HepG2 (cell line): ENCODE measurements at regions not wholly inside any gene's neighbourhood (a gene's known extent, or its start where the extent isn't known, plus 50 kb on each side); places are given as distances from the start of the nearest gene placed in this dataset.

ENCODE experiments used
- ATAC-seq: fragments of 200-7000 bp; cut with Tn5 transposase; 3 replicates; pipeline ENCODE4 v1.9.1; 2020; ENCODE audit warnings: mild to moderate bottlenecking, moderate library complexity
- BruUV-seq: library from RNA; stranded (reverse); fragments of 400-500 nt; replicated peaks from 2 replicates; lab custom pipeline; 2021; lab: Mats Ljungman, UMichigan
- CTCF ChIA-PET: fragments of 300-600 bp; formaldehyde crosslinking; extraction: SDS; loops from one replicate; lab custom pipeline; 2021; ENCODE audit warnings: low total read pairs, inconsistent platforms, low intra/inter-chr PET ratio; lab: Yijun Ruan, JAX
- POLR2A ChIA-PET: fragments of 350-600 bp; sonication (Branson Sonifier 250); formaldehyde crosslinking; loops from one replicate; lab custom pipeline; 2020; ENCODE audit warnings: antibody characterized with exemption, inconsistent platforms; lab: Yijun Ruan, JAX
- DNase-seq: peaks from one replicate; pipeline ENCODE4 v3.0.0-alpha.2; 2015; ENCODE audit warnings: low spot score
- FAIRE-seq: peaks from 3 replicates; lab custom pipeline; 2011; peaks lifted over from hg19 to GRCh38; lab: Jason Lieb, UNC
- H2AFZ ChIP-seq: one replicate; pipeline ENCODE4 v1.6.1; 2011; ENCODE audit warnings: low read length, inconsistent platforms
- H3K27ac ChIP-seq: fragments of 300-600 bp; 3 replicates; pipeline ENCODE4 v1.8.0; 2011; ENCODE audit warnings: mixed run types, mild to moderate bottlenecking, mixed read lengths, low read length, inconsistent platforms; ENCODE audit not compliant: insufficient read depth; ENCODE audit errors: extremely low read length
- H3K27me3 ChIP-seq, 2 experiments: fragments of 200-600 bp in 1 of 2; 2 replicates in 1 of 2; 3 replicates in 1 of 2; pipeline versions ENCODE4 v1.6.0 to v1.8.0; 2011; ENCODE audit warnings: low read length in 2 of 2, mild to moderate bottlenecking in 2 of 2, moderate library complexity in 2 of 2, inconsistent platforms in 1 of 2; ENCODE audit not compliant: insufficient read depth in 2 of 2, control insufficient read depth in 1 of 2
- H3K36me3 ChIP-seq, 2 experiments: fragments of 200-600 bp in 1 of 2; replicated peaks in 1 of 2; 2 replicates in 1 of 2; 3 replicates in 1 of 2; pipeline versions ENCODE4 v1.5.1 to v1.8.0; 2011; ENCODE audit warnings: low read length in 2 of 2, inconsistent platforms in 1 of 2; ENCODE audit not compliant: insufficient read depth in 2 of 2, control insufficient read depth in 1 of 2
- H3K4me1 ChIP-seq: 2 replicates; pipeline ENCODE4 v1.5.1; 2012; ENCODE audit warnings: low read length, inconsistent platforms; ENCODE audit not compliant: insufficient read depth
- H3K4me2 ChIP-seq: 2 replicates; pipeline ENCODE4 v1.6.0; 2011; ENCODE audit warnings: low read depth, low read length, inconsistent platforms
- H3K4me3 ChIP-seq, 3 experiments: fragments of 200-600 bp in 1 of 3; sonication (generic), shearing (Covaris generic) in 1 of 3; replicated peaks in 1 of 3; 2 replicates each; pipeline ENCODE4 v1.5.1; 2011 to 2016; ENCODE audit warnings: low read length in 3 of 3, inconsistent platforms in 2 of 3, low read depth in 2 of 3, mild to moderate bottlenecking in 2 of 3, control low read depth in 1 of 3, mixed read lengths in 1 of 3; ENCODE audit not compliant: insufficient read depth in 1 of 3
- H3K79me2 ChIP-seq: one replicate; pipeline ENCODE4 v1.6.1; 2011; ENCODE audit warnings: low read length, inconsistent platforms; ENCODE audit not compliant: insufficient read depth
- H3K9ac ChIP-seq: 2 replicates; pipeline ENCODE4 v1.6.0; 2011; ENCODE audit warnings: mild to moderate bottlenecking, low read depth, low read length, inconsistent platforms; ENCODE audit not compliant: insufficient read depth
- H3K9me3 ChIP-seq: 2 replicates; pipeline ENCODE4 v1.5.1; 2012; ENCODE audit warnings: mild to moderate bottlenecking, low read length
- H4K20me1 ChIP-seq: 2 replicates; pipeline ENCODE4 v1.6.0; 2011; ENCODE audit warnings: inconsistent platforms, mild to moderate bottlenecking, low read length, moderate library complexity; ENCODE audit not compliant: insufficient read depth
- GATAD1 ChIP-seq: IDR thresholded peaks from 2 replicates; pipeline ENCODE4 v1.6.1; 2016; ENCODE audit warnings: missing genetic modification reagents, missing compliant biosample characterization
- GLI4 ChIP-seq: sonication (generic); formaldehyde crosslinking; IDR thresholded peaks from 2 replicates; pipeline ENCODE4 v1.5.1; 2020; ENCODE audit warnings: missing genetic modification reagents, mild to moderate bottlenecking, moderate library complexity, borderline replicate concordance
- HMG20A ChIP-seq: IDR thresholded peaks from 2 replicates; pipeline ENCODE4 v1.6.1; 2016; ENCODE audit warnings: borderline replicate concordance
- JUN ChIP-seq: sonication (generic); formaldehyde crosslinking; IDR thresholded peaks from 2 replicates; pipeline ENCODE4 v1.4.0; 2020; ENCODE audit warnings: mild to moderate bottlenecking, missing genetic modification reagents
- MAZ ChIP-seq, 2 experiments: sonication (generic) in 1 of 2; formaldehyde crosslinking in 1 of 2; IDR thresholded peaks; 2 replicates each; pipeline versions ENCODE4 v1.5.0 to v1.6.1; 2012 to 2020; ENCODE audit warnings: low read depth in 2 of 2, mild to moderate bottlenecking in 2 of 2, borderline replicate concordance in 1 of 2, improper control_type of control experiment in 1 of 2, low read length in 1 of 2, missing genetic modification reagents in 1 of 2, moderate library complexity in 1 of 2
- MZF1 ChIP-seq: sonication (generic); formaldehyde crosslinking; IDR thresholded peaks from 2 replicates; pipeline ENCODE4 v1.8.1; 2023; ENCODE audit warnings: mild to moderate bottlenecking, missing genetic modification reagents, borderline replicate concordance
- PATZ1 ChIP-seq: sonication (generic); formaldehyde crosslinking; IDR thresholded peaks from 2 replicates; pipeline ENCODE4 v1.4.0; 2020; ENCODE audit warnings: missing genetic modification reagents
- PAWR ChIP-seq: sonication (generic); formaldehyde crosslinking; IDR thresholded peaks from 2 replicates; pipeline ENCODE4 v1.4.0; 2020; ENCODE audit warnings: missing genetic modification reagents, mild to moderate bottlenecking, borderline replicate concordance
- PCBP1 ChIP-seq: fragments of 200-400 bp; formaldehyde crosslinking; IDR thresholded peaks from 2 replicates; pipeline ENCODE4 v1.6.1; 2017; ENCODE audit warnings: mild to moderate bottlenecking, low read depth, low read length, borderline replicate concordance
- RORA ChIP-seq: sonication (generic); formaldehyde crosslinking; IDR thresholded peaks from 2 replicates; pipeline ENCODE4 v1.5.0; 2020; ENCODE audit warnings: mild to moderate bottlenecking, missing genetic modification reagents, moderate library complexity
- SETDB1 ChIP-seq: sonication (generic); formaldehyde crosslinking; IDR thresholded peaks from 2 replicates; pipeline ENCODE4 v1.5.1; 2020; ENCODE audit warnings: missing genetic modification reagents, mild to moderate bottlenecking, borderline replicate concordance
- SRSF4 ChIP-seq: fragments of 200-400 bp; formaldehyde crosslinking; IDR thresholded peaks from one replicate; pipeline ENCODE4 v1.6.1; 2018; ENCODE audit warnings: mild to moderate bottlenecking, low read depth, low read length, moderate library complexity; ENCODE audit not compliant: poor library complexity, severe bottlenecking
- THYN1 ChIP-seq: sonication (generic); formaldehyde crosslinking; IDR thresholded peaks from 2 replicates; pipeline ENCODE4 v1.8.1; 2023; ENCODE audit warnings: low read depth, mild to moderate bottlenecking, moderate library complexity, missing genetic modification reagents, borderline replicate concordance
- ZMYM4 ChIP-seq: sonication (generic); formaldehyde crosslinking; IDR thresholded peaks from 2 replicates; pipeline ENCODE4 v1.8.1; 2023; ENCODE audit warnings: mild to moderate bottlenecking, missing genetic modification reagents
- ZNF224 ChIP-seq: sonication (generic); formaldehyde crosslinking; IDR thresholded peaks from 2 replicates; pipeline ENCODE4 v1.5.0; 2020; ENCODE audit warnings: mild to moderate bottlenecking, missing genetic modification reagents
- ZNF790 ChIP-seq: sonication (generic); formaldehyde crosslinking; IDR thresholded peaks from 2 replicates; pipeline ENCODE4 v1.8.0; 2022; ENCODE audit warnings: missing genetic modification reagents, mild to moderate bottlenecking, borderline replicate concordance
- WGBS: methylation state at CpG from one replicate; pipeline ENCODE4 v1.1.6; 2017; ENCODE audit warnings: low lambda C conversion rate; 5-methylcytosine and 5-hydroxymethylcytosine counted together
- in situ Hi-C: cut with HindIII; loops from 2 replicates; pipeline ENCODE4 v1.10.0; 2017; ENCODE audit warnings: low pct_unique_long_range_greater_than_20kb; ENCODE audit not compliant: extremely low pct_ligation_motif_present
- intact Hi-C: fragments of 100-400 bp; cut with micrococcal nuclease; formaldehyde crosslinking; loops from one replicate; pipeline ENCODE4 v1.10.0; 2022; ENCODE audit not compliant: unreplicated experiment

- intact Hi-C loops: no loop called here
- Histone ChIP-seq H2AFZ (no peak overlapping the region), H3K36me3 (no peaks in the 10 kb centered on the region), H3K27ac (no peak overlapping the region), H3K9me3 (no peaks in the 10 kb centered on the region), H3K9ac (no peak overlapping the region), H3K27me3 (peaks cover 2 to 21% of the 10 kb centered on the region in 2 experiments; a peak in 2 of 5 replicates), H4K20me1 (peaks cover 4% of the 10 kb centered on the region; the same call in 1 of the 2 replicates), H3K4me1 (no peaks in the 10 kb centered on the region), H3K4me2 (no peak overlapping the region), H3K4me3 (no peak overlapping the region), H3K79me2 (no peaks in the 10 kb centered on the region)
- TF ChIP-seq MZF1 (no peak), HMG20A (CRISPR knock-in tag) (no peak), SETDB1 (CRISPR knock-in tag) (no peak), RORA (CRISPR knock-in tag) (no peak), ZNF790 (CRISPR knock-in tag) (no peak), JUN (CRISPR knock-in tag) (no peak), PAWR (CRISPR knock-in tag) (no peak), THYN1 (no peak), PATZ1 (CRISPR knock-in tag) (no peak), ZMYM4 (CRISPR knock-in tag) (no peak), GATAD1 (CRISPR knock-in tag) (no peak), ZNF224 (CRISPR knock-in tag) (no peak), GLI4 (CRISPR knock-in tag) (no peak), MAZ (IDR thresholded peaks at IDR 0.05; ENCODE audit: borderline replicate concordance, low read depth, low read length) (no peak), MAZ (CRISPR knock-in tag; IDR thresholded peaks at IDR 0.05; ENCODE audit: low read depth) (no peak), PCBP1 (no peak), SRSF4 (no peak)
- no TSS peak for BruUV-seq
- in situ Hi-C loops: no loop called here
- CTCF ChIA-PET: no interaction called here
- 8% methylated on average over 10 of the region's 10 CpGs for WGBS
- FAIRE-seq (no peak), DNase-seq (no peak), ATAC-seq (no peak)
- POLR2A ChIA-PET: no interaction called here
Observed at GRCh38 chr1:201598396-201598795, 59.5 kb downstream of the NAV1 start.
